NCI-H345 treated with DMSO at 0.1 percent for 48 hours (cell line): ENCODE measurements at regions not wholly inside any gene's neighbourhood (a gene's known extent, or its start where the extent isn't known, plus 50 kb on each side); places are given as distances from the start of the nearest gene placed in this dataset.

Experiments
- DNase-seq: peaks from one replicate; lab custom pipeline; 2025; ENCODE audit not compliant: unreplicated experiment; lab: John Stamatoyannopoulos, UW

DNA sequence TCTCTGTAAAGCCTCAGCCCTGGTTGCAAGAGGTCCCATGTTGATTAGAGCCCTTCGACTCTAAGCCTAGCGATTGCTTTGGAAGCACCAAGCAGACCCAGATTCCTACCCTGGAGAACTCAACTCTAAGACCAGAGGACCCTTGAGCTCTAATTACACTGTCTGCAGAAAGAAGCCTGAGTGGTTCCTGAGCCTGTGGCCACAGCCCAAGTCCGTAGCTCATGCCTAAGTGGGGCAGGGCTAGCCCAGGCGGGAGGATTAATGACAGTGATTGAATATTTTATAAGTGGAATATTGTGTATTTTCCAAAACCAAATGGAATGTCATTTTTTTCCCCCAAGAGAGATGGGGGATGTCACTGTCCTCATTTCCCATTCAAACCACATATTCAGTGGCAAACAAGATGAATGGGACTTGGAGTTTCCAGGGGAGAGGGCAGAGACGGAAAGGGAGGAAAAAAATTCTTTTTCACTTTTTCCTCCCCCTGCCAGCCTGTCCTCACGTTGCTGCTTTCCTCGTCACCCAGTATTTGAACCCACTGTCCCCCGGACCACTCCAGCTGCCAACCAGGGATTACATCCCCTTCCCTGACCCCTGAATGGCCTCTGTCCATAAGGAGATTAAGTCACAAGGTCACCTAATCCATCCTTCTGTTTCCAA is 79.6 kb upstream of the CTTNBP2NL start:
- no peak for DNase-seq

DNA sequence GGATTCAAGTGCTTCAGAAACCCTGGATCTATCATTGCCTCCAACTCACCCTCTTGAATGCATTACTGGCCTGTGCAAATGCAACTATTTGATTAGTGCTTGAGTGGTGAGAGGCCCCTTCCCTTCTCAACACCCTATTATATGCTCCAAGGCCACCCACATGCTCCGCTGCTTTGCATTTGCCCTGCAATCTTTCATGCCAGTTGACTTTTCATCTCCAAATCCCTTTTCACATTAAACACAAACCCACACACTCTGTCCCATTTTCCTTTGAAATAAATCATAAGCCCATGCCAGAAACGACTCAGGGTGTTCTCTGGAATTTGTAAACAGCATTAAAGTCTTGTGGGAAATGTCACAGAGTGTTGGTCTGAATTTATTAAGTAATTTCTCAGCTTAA is 78.9 kb upstream of the CTTNBP2NL start:
- DNase-seq, result no peak

DNA sequence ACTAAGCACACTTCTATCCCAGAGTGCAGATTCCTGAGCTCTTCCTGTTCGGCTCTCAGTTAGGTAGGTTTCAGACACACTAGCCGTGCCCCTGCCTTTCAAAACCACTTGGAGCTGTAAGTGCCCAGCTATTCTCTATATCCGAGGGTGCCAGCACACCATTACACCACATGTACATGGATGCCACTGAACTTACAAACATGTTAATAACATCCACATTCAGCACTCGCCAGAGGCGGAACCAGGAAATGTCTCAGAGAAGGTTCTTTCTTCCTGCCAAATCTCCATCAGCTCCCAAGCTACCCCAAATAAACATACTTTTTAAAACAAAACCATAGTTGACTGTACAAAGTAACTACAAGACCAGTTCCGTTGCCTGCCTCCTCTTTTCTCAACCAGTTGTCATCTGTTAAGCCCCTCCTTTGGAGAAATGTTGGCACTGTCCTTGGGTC is 78.4 kb upstream of the CTTNBP2NL start:
- no peak for DNase-seq

DNA sequence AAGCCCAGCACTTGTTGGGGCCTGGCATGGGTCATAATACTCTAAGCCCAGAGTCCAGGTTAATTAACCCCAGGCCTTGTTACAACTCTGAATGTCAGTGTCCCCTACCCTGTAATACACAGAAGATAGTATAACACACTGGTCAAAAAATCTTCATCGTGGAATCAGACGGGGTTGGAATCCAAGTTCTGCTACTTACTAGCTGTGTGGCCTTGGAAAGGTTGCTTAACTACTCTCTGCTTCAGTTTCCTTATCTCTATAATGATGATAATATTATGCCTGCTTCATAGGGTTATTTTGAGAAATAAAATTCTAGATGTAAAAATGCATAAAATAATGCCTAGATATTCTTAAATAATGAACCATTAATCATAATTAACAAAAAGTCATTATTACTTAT is 77.8 kb upstream of the CTTNBP2NL start:
- no peak for DNase-seq

DNA sequence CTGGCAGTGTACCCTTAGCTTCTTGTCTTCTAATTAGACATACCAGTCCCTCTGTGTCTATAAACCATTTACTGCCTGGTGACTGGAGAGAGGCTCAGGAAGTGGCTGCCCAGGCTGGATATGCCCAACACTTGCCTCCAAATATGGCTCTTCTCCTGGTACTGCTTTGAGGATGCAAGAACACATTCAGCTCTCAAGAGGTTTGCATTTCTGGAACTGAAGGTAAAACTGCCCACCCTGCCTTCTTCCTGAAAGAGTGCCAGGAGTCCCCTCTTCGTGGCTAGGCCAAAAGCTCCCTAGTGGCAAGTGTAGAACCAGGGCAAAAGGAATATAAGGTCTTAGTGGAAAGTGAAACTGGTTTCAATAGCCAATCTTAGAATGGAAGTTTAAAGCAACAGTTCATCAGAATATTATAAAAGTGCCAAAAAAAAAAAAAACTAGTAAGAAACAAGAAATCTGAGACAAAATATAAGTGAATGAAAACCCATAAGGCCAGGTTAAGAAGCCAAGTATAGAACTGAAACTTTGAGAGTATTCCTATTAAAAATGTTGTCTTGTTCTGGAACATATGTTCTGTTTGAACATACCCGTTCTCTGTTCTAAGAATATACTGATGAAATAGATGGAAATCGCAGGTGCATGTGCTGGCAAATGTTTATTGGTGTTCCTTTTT is 77.2 kb upstream of the CTTNBP2NL start:
- no peak for DNase-seq

DNA sequence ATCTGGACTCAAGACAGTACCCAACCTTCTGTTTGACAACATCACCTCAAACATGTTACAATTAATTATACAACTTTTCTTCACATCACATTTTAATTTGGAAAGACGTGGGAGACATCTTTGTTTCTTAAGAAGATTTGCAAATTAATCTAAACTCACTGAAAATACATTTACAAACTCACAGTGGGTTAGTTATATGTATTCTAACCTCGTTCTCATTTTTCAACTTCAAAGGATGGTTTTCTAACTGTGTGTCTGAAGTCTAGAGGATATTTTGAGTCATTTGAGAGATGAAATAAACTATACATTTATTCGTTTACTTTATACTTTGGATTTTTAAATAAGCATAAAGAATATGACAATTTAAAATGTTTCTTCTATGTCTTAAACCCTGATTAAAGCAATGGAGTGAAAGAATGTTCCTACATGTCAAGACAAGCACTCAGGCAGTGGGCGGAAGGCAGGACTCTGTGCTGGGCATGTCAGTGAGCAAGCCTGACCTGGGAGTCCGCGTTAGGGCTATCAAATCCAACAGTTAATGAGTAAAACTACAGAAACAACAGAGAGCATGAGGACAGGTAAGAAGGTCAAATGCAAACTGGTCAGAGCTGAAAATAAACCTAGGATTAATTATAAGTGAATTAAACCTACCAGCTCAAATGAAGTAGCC is 76.5 kb upstream of the CTTNBP2NL start:
- no peak for DNase-seq

DNA sequence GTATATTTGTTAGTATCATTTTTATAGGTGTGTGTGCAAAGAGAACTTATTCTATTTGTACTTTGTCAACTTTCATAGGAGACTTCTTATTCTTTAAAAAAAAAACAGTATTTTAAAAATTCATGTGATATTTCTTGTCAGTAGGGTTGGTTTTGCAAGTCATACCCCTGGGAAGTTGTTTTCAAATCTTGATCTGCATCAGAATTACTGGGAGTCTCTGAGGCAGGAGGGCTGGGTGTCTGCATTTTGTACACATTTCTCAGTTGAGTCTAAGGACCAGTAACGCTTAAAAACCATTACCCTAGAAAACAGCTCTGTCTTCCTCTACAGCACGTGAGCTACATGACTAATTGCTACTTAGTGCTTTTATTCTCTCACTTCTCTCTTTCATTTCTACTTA is 76.0 kb upstream of the CTTNBP2NL start:
- DNase-seq, result no peak

DNA sequence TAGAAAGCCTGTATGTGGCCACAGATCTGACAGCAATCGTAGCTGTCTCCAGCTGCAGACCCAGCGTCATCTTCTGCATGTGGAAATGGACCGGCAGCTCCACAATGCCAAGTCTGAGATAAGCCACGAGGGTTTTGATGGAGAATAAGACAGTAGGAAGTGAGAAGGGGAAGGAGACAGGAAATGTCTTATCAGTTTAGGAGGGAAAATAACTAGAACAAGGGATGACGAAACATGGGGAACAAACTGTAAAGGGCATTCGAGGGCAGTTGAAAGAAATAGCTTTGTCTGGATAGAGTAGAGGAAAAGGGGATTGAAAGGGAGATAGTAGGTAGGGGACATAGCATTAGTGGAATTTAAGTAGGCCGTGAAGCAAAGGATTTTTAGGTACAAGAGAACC is 74.0 kb upstream of the CTTNBP2NL start:
- no peak for DNase-seq

DNA sequence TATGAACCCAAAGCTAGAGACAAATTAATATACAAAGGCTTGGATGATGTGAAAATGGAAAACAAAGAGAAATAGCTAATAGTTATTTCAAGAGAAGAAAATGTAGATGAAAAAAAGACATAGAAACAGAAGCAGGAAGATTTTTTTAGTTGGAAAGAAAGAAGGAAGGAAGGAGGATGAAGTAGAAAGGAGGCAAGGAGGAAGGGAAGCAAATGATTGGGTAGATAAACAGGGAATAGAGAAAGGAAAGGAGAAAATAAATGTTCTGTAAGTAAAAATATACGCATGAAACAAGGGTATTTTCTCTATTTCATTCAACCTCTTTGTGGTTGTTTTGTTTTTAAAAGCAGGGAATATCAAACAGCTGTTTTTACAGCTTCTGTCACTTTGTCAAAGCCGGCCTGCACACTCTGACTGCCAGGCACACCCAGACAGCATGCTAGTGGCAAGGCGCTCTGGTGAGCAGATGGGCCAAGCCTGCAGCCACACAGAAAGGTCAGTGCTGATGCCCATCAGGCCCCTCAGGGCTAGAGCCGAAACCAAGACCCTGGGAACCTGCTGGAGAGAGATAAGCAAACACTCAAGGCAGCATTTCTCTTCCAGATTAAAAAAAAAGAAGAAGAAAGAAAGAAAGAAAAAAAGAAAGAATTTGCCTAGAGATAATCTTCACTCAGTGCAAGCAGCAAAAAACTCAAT is 72.9 kb upstream of the CTTNBP2NL start:
- DNase-seq, result no peak

DNA sequence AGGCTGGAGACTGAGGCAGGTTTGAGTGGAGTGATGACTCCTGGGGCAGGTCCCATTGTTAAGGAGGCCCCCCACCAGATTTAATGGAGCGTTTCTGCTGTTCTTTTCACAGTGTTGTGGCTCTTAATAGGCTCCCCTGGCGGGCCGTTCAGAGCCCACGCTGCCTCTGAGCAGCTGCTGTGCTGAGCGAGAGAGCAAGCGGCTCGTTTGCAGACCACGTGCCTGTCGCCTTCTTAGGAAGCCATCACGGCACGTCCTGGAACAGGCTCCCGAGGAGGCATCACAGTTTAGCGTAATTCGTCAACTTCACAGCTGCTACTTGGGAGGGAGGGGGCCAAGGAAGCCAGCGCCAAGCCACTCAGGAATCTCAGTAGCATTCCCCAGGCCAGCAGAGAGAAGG is 70.5 kb upstream of the CTTNBP2NL start:
- peak; percentile 91 for DNase-seq

DNA sequence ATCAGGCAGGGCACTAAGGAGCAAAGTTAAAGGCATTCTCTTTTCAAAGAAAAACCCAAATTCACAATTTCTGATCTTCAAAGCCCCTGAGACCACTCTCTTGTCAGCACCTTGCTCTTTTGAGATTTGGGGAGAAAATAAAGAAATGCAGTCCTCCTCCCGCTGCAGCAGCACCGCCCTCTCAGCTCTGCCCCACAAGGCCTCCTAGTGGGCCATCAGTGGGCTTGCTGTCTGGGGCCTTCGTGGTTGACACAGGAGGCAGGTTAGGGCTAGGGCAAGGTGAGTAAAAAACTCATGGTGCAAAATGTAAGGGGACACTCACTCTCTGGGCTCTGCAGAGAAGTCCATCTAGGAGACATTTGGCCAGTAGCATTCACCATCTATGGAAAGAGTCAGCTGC is 67.4 kb upstream of the CTTNBP2NL start:
- no peak for DNase-seq

DNA sequence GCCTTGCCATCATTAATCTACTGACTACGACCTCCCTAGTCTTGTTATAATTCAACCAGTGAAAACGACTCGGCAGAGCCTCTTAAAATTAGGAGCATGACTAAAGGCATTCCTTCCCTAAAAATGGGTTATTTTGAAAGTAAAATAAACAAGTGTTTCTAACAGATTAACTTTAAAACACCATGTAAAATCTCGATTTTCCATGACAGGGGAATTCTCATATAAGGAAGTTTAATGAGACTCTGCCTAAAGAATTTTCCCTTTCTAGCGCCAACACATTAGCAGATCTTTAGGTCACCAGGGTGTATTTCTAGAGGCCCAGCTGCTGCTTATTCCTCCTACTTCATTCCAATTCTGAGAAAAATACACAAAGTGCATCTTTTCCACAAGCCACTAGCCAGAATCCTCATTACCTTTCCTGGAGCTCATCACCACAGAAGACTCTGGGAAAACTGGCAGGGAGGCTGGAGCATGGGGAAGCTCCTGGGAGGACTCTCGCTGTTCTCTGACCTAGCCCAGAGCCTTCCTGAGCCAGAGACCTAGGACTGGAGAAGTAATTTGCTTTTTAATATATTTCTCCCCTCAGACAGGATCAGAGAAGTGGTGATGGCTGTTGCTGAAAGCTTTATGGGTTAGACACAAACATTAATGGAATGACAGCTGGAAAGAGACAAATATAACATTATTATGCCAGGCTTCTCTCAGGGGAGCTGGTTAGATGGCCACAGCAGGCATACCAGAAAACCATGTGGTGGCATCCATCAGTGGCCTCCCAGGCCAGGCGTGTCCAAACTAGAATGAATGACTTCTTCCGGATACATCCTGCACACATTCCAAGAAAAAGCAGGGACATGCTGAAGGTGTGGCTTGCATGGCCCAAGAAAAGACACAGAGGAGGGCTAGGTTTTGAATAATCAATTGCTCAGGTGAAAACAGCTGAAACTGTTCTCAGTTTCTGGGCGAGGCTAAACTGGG is 63.6 kb upstream of the CTTNBP2NL start:
- no peak for DNase-seq

DNA sequence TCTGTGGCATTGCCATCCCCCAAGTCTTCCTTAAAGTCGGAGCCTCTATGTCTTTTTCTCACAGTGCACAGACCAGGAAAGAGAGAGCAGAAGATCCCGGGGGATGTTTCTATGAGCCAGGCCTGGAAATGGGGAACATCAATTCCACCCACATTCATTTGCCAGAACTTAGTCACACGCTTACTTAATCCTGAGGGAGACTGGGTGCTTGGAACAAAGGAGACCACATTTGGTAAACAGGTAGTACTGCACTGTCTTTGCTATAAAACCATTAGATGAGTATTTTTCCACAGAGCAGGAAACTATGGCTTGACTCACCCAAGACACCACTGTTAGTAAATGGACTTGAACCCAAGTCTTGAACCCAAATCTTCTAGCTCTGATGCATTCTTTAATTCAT is 60.7 kb upstream of the CTTNBP2NL start:
- DNase-seq, result no peak

DNA sequence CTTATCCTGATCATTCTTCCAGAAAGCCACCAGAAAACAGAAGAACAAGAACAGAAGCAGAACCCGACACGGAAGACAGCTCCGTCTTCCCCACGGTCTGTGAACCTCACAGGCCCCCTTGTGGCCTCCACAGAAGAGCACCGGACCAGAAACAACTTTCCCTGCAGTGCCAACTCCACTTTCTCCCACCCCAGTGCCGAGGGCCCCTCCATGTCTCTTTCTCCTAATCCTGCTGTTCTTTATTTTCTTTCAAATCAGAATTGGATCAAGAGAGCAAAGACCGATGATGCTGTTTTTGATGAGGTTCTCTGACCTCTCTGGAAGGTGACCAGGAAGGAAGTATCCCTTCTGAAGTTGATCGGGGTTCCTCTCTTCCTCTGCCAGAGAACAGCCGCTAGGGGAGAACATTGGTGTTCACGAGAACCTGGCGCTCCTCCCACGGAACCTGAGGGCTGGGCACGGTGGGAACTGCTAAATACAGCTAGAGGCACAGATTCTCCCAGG is 58.9 kb upstream of the CTTNBP2NL start:
- DNase-seq, result no peak

DNA sequence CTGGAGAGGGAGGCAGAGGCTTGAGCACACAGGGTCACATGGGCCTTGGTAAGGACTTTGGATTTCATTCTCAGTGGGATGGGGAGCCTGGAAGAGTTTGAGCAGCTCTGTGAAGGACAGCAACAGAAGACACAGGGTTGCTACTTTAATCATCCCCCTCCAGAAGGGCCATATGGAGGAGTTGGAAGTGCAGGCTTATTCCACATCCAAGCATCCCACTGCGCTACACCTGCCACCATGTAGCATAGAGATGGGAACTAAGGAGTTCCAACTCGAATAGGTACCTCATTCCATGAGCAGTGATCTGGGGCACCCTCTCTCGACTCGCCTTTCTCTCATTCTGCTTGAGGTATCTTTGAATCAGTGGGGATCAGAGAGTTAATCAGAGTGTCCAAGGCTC is 54.0 kb upstream of the CTTNBP2NL start:
- DNase-seq, result no peak

DNA sequence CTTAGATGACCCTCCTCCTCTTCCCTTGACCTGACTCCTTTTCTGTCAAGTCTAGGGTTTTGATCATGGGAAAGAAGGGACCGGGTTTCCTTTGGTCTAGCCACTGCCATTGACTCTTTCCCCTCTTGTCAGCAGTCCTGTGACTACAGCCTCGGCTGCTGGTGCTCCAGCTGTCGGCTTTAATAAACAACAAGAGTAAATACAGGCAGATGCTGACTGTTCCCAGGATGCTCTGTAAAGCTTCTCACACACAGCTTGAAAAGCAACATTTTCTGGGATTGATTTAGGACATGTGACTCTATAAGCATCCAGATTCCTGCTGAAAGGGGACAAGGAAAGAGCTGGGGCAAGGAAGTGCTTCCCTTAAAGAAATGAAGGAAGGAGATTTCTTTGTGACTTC is 53.5 kb upstream of the CTTNBP2NL start:
- DNase-seq, result peak; percentile 36

DNA sequence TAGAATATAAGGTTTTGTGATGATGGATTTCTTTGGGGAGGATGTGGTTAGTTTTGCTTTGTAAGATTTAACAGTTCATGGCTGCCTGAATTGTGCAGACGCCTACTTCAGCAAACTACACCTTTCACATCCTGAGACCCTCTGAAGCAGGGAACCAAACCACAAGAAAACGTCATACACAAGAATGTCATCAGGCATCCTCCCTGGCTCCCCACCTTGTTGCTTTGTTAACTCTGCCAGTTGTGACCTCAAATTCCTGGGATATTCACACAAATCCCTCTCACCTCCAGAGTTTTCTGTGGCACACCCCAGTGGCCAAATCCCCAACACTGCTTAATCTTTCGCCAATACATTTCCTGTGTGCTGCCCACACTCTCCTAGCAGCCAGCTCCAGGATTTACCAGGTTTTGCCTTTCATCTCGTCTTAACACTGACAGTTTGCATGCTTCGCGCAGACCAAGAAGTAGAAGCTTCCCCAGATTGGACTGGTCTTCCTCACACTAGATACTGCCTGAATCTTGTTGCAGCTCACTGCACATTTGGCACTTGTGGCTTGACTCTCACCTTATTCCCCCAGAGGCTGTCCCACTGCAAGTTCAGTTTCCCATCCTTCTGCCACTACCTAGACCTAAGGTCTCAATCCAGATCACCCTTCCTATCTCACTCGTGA is 51.1 kb upstream of the CTTNBP2NL start:
- no peak for DNase-seq
